IMR-90 (cell line): ENCODE measurements at regions not wholly inside any gene's neighbourhood (a gene's known extent, or its start where the extent isn't known, plus 50 kb on each side); places are given as distances from the start of the nearest gene placed in this dataset.

Experiments
- ATAC-seq: fragments of 200-7000 bp; cut with Tn5 transposase; 2 replicates; pipeline ENCODE4 v1.9.1; 2020; ENCODE audit warnings: low read depth, mild to moderate bottlenecking, moderate library complexity
- BruUV-seq: library from RNA; stranded (reverse); fragments of 400-500 nt; replicated peaks from 2 replicates; lab custom pipeline; 2021; lab: Mats Ljungman, UMichigan
- CTCF ChIA-PET: fragments of 300-600 bp; formaldehyde crosslinking; extraction: SDS; loops from one replicate; lab custom pipeline; 2021; ENCODE audit warnings: antibody characterized with exemption; lab: Yijun Ruan, JAX
- POLR2A ChIA-PET: fragments of 300-600 bp; sonication (Branson Sonifier 250); formaldehyde crosslinking; loops from one replicate; lab custom pipeline; 2022; ENCODE audit warnings: antibody characterized with exemption; ENCODE audit not compliant: unreplicated experiment; lab: Charles Lee
- DNase-seq: peaks from one replicate; pipeline ENCODE4 v3.0.0; 2013
- H2AFZ ChIP-seq: replicated peaks from 2 replicates; pipeline ENCODE3; 2013; ENCODE audit warnings: low read length, mild to moderate bottlenecking; ENCODE audit not compliant: poor library complexity
- H2AK5ac ChIP-seq: 2 replicates; pipeline ENCODE4 v1.6.1; 2013; ENCODE audit warnings: low read depth, low read length, inconsistent platforms
- H2AK9ac ChIP-seq: replicated peaks from 2 replicates; pipeline ENCODE3; 2013; ENCODE audit warnings: mild to moderate bottlenecking, low read depth, low read length, moderate library complexity; ENCODE audit not compliant: poor library complexity
- H2BK120ac ChIP-seq: 2 replicates; pipeline ENCODE4 v1.6.1; 2013; ENCODE audit warnings: low read depth, low read length, inconsistent platforms
- H2BK15ac ChIP-seq: 3 replicates; pipeline ENCODE4 v1.6.1; 2013; ENCODE audit warnings: low read depth, low read length, inconsistent platforms
- H2BK20ac ChIP-seq: 2 replicates; pipeline ENCODE4 v1.6.1; 2013; ENCODE audit warnings: low read depth, mild to moderate bottlenecking, inconsistent platforms, low read length, moderate library complexity
- H2BK5ac ChIP-seq: 2 replicates; pipeline ENCODE4 v1.6.1; 2013; ENCODE audit warnings: mild to moderate bottlenecking, low read depth, low read length, inconsistent platforms; ENCODE audit not compliant: poor library complexity, severe bottlenecking
- H3K14ac ChIP-seq: replicated peaks from 2 replicates; pipeline ENCODE4 v1.6.1; 2013; ENCODE audit warnings: low read depth, low read length, inconsistent platforms
- H3K18ac ChIP-seq: 2 replicates; pipeline ENCODE4 v1.6.1; 2013; ENCODE audit warnings: low read depth, low read length, control low read depth
- H3K23ac ChIP-seq: 2 replicates; pipeline ENCODE4 v1.6.1; 2013; ENCODE audit warnings: low read depth, low read length, inconsistent platforms
- H3K27ac ChIP-seq: 2 replicates; pipeline ENCODE4 v1.5.1; 2013; ENCODE audit warnings: mild to moderate bottlenecking, control low read depth, low read length; ENCODE audit not compliant: insufficient read depth
- H3K27me3 ChIP-seq: 2 replicates; pipeline ENCODE4 v1.6.1; 2013; ENCODE audit warnings: low read length; ENCODE audit not compliant: control insufficient read depth, insufficient read depth
- H3K36me3 ChIP-seq: 2 replicates; pipeline ENCODE4 v1.6.1; 2013; ENCODE audit warnings: low read length, mixed read lengths; ENCODE audit not compliant: control insufficient read depth, insufficient read depth
- H3K4ac ChIP-seq: 2 replicates; pipeline ENCODE4 v1.6.1; 2013; ENCODE audit warnings: low read depth, low read length, inconsistent platforms
- H3K4me1 ChIP-seq: 2 replicates; pipeline ENCODE4 v1.6.1; 2013; ENCODE audit warnings: low read length, mixed read lengths; ENCODE audit not compliant: control insufficient read depth, insufficient read depth
- H3K4me2 ChIP-seq: 2 replicates; pipeline ENCODE4 v1.6.1; 2013; ENCODE audit warnings: low read depth, mild to moderate bottlenecking, control low read depth, low read length, moderate library complexity
- H3K4me3 ChIP-seq: 2 replicates; pipeline ENCODE4 v1.5.1; 2013; ENCODE audit warnings: low read depth, mild to moderate bottlenecking, control low read depth, low read length, moderate library complexity; ENCODE audit not compliant: insufficient read depth
- H3K56ac ChIP-seq: 2 replicates; pipeline ENCODE4 v1.6.1; 2013; ENCODE audit warnings: low read length, inconsistent platforms; ENCODE audit not compliant: insufficient read depth; ENCODE audit errors: extremely low read depth
- H3K79me1 ChIP-seq, 2 experiments: 2 replicates each; pipeline ENCODE4 v1.6.1; 2013; ENCODE audit warnings: low read length in 2 of 2, inconsistent platforms in 1 of 2, low read depth in 1 of 2
- H3K9ac ChIP-seq: 2 replicates; pipeline ENCODE4 v1.6.1; 2013; ENCODE audit warnings: low read depth, low read length, control low read depth
- H3K9me1 ChIP-seq: 2 replicates; pipeline ENCODE4 v1.6.1; 2013; ENCODE audit warnings: low read length, inconsistent platforms; ENCODE audit not compliant: insufficient read depth
- H3K9me3 ChIP-seq: 2 replicates; pipeline ENCODE4 v1.6.1; 2013; ENCODE audit warnings: low read length; ENCODE audit not compliant: control insufficient read depth, insufficient read depth
- H4K20me1 ChIP-seq: 2 replicates; pipeline ENCODE4 v1.6.1; 2013; ENCODE audit warnings: low read length, inconsistent platforms; ENCODE audit not compliant: insufficient read depth
- H4K5ac ChIP-seq: 2 replicates; pipeline ENCODE4 v1.6.1; 2013; ENCODE audit warnings: mild to moderate bottlenecking, low read depth, low read length, control low read depth
- H4K8ac ChIP-seq, 2 experiments: 2 replicates each; pipeline ENCODE4 v1.6.1; 2013; ENCODE audit warnings: low read depth in 2 of 2, low read length in 2 of 2, control low read depth in 1 of 2, inconsistent platforms in 1 of 2
- H4K91ac ChIP-seq: 2 replicates; pipeline ENCODE4 v1.6.1; 2013; ENCODE audit warnings: low read depth, low read length, inconsistent platforms; ENCODE audit not compliant: insufficient read depth
- MAFK ChIP-seq: IDR thresholded peaks from 2 replicates; pipeline ENCODE4 v1.6.1; 2012; ENCODE audit warnings: low read depth, low read length, improper control_type of control experiment
- NFE2L2 ChIP-seq: fragments of 150-350 bp; IDR thresholded peaks from 2 replicates; pipeline ENCODE4 v1.6.1; 2016; ENCODE audit warnings: low read depth, mild to moderate bottlenecking, low read length
- dilution Hi-C: fragments of 300-500 bp; cut with HindIII; formaldehyde crosslinking; loops from one replicate; pipeline ENCODE4 v1.14.3; 2018; ENCODE audit warnings: low sequenced_read_pairs; ENCODE audit not compliant: unreplicated experiment
- in situ Hi-C: fragments of 300-500 bp; cut with MboI; formaldehyde crosslinking; loops from 3 replicates; pipeline ENCODE4 v1.14.3; 2019; ENCODE audit warnings: low sequenced_read_pairs, inconsistent platforms, mixed read lengths
- intact Hi-C: fragments of 100-400 bp; cut with micrococcal nuclease; formaldehyde crosslinking; loops from 2 replicates; pipeline ENCODE4 v1.10.0; 2022

GRCh38 chrX:117771384-117771783, 345.2 kb downstream of the KLHL13 start:
- Histone ChIP-seq H2BK15ac (no peak overlapping the region), H2AK9ac (no peak overlapping the region), H2BK20ac (no peak overlapping the region), H2BK5ac (no peak overlapping the region), H4K91ac (no peak overlapping the region), H3K4ac (no peak overlapping the region), H3K79me1 (no peaks in the 10 kb centered on the region), H2AK5ac (no peak overlapping the region), H3K27me3 (no peaks in the 10 kb centered on the region), H4K5ac (no peak overlapping the region), H3K9me3 (no peaks in the 10 kb centered on the region), H3K56ac (no peak overlapping the region), H3K9ac (no peak overlapping the region), H3K4me1 (no peaks in the 10 kb centered on the region), H2AFZ (no peak overlapping the region), H3K23ac (no peak overlapping the region), H2BK120ac (no peak overlapping the region), H4K20me1 (no peaks in the 10 kb centered on the region), H3K9me1 (no peaks in the 10 kb centered on the region), H3K36me3 (no peaks in the 10 kb centered on the region), H3K4me3 (no peak overlapping the region), H4K8ac (no peak overlapping the region), H3K4me2 (no peak overlapping the region), H3K18ac (no peak overlapping the region), H3K27ac (no peak overlapping the region), H3K14ac (no peak overlapping the region)
- BruUV-seq: no TSS peak
- DNase-seq (no peak), ATAC-seq (no peak)
- TF ChIP-seq NFE2L2 (no peak), MAFK (peak; percentile 73)
- POLR2A ChIA-PET: no interaction called here
- in situ Hi-C loops: no loop called here
- CTCF ChIA-PET: no interaction called here
- dilution Hi-C loops: no loop called here
- intact Hi-C loops: no loop called here
